ENCODE measurements at regions not wholly inside any gene's neighbourhood (a gene's known extent, or its start where the extent isn't known, plus 50 kb on each side); places are given as distances from the start of the nearest gene placed in this dataset.
A peak's percentile ranks its signal among the peaks of the same experiment; 100 is the strongest.

- intact Hi-C loops (cut with micrococcal nuclease), result loop anchor here in 1 of 2 donors (1.0 kb wide), 1 partner anchor 41 kb away; no protein-coding TSS in a partner anchor
- H3K4me3 Mint-ChIP-seq, result no peak overlapping the region
- Histone ChIP-seq H3K4me3 (ENCODE audit: low read length) (no peak overlapping the region), H3K27me3 (ENCODE audit: control insufficient read depth in 2 of 2, insufficient read depth in 2 of 2, low read length in 2 of 2) (no peaks in the 10 kb centered on the region), H3K9me3 (ENCODE audit: control insufficient read depth in 2 of 3, low read length in 3 of 3) (no peaks in the 10 kb centered on the region), H3K27ac (ENCODE audit: low read depth, low read length) (no peak overlapping the region), H3K36me3 (ENCODE audit: control insufficient read depth in 2 of 3, insufficient read depth in 3 of 3, low read length in 3 of 3) (no peaks in the 10 kb centered on the region), H3K4me1 (ENCODE audit: control insufficient read depth in 2 of 2, insufficient read depth in 2 of 2, low read length in 2 of 2) (no peaks in the 10 kb centered on the region)
- peaks cover 0 to 34% (median 8%) of the 10 kb centered on the region in 5 donors for H3K27me3 Mint-ChIP-seq
- no peaks in the 10 kb centered on the region for H3K36me3 Mint-ChIP-seq
- no peaks in the 10 kb centered on the region for H3K9me3 Mint-ChIP-seq
- DNase-seq, result no peak
- POLR2A ChIA-PET, result no interaction called here
- H3K4me1 Mint-ChIP-seq, result peaks cover 0 to 9% (median 0%) of the 10 kb centered on the region in 7 donors
- CTCF ChIA-PET, result no interaction called here
- no peak overlapping the region for H3K27ac Mint-ChIP-seq
- no peak for ATAC-seq
These were observed 260.9 kb downstream of the ICOS start for GRCh38 chr2:204197336-204198005.

GRCh38 chr2:204199357-204199756, 262.8 kb downstream of the ICOS start:
- peaks cover 0 to 34% (median 7%) of the 10 kb centered on the region in 5 donors for H3K27me3 Mint-ChIP-seq
- ATAC-seq, result no peak
- Histone ChIP-seq H3K36me3 (ENCODE audit: control insufficient read depth in 2 of 3, insufficient read depth in 3 of 3, low read length in 3 of 3) (no peaks in the 10 kb centered on the region), H3K4me3 (ENCODE audit: low read length) (no peak overlapping the region), H3K27me3 (ENCODE audit: control insufficient read depth in 2 of 2, insufficient read depth in 2 of 2, low read length in 2 of 2) (no peaks in the 10 kb centered on the region), H3K4me1 (ENCODE audit: control insufficient read depth in 2 of 2, insufficient read depth in 2 of 2, low read length in 2 of 2) (no peaks in the 10 kb centered on the region), H3K27ac (ENCODE audit: low read depth, low read length) (no peak overlapping the region), H3K9me3 (ENCODE audit: control insufficient read depth in 2 of 3, low read length in 3 of 3) (no peaks in the 10 kb centered on the region)
- H3K4me3 Mint-ChIP-seq, result no peak overlapping the region
- ChIA-PET POLR2A (no interaction called here), CTCF (no interaction called here)
- peaks cover 0 to 3% (median 0%) of the 10 kb centered on the region in 11 donors for H3K9me3 Mint-ChIP-seq
- peaks cover 0 to 6% (median 0%) of the 10 kb centered on the region in 5 donors for H3K36me3 Mint-ChIP-seq
- H3K4me1 Mint-ChIP-seq, result peaks cover 0 to 9% (median 0%) of the 10 kb centered on the region in 7 donors
- intact Hi-C loops (cut with micrococcal nuclease), result no loop called here
- DNase-seq, result no peak
- H3K27ac Mint-ChIP-seq, result no peak overlapping the region

- CTCF ChIA-PET, result no interaction called here
- ATAC-seq, result no peak
- H3K36me3 Mint-ChIP-seq, result peaks cover 0 to 6% (median 0%) of the 10 kb centered on the region in 5 donors
These were observed 264.9 kb downstream of the ICOS start for GRCh38 chr2:204201507-204201906.

GRCh38 chr2:204202253-204202652, 265.7 kb downstream of the ICOS start:
- H3K4me3 Mint-ChIP-seq, result no peak overlapping the region
- DNase-seq (no peak), ATAC-seq (no peak)
- H3K36me3 Mint-ChIP-seq, result peaks cover 0 to 6% (median 0%) of the 10 kb centered on the region in 5 donors
- intact Hi-C loops (cut with micrococcal nuclease), result no loop called here
- CTCF ChIA-PET, result no interaction called here
- no peak overlapping the region for H3K27ac Mint-ChIP-seq
- H3K9me3 Mint-ChIP-seq, result peaks cover 0 to 3% (median 0%) of the 10 kb centered on the region in 11 donors
- no peaks in the 10 kb centered on the region for H3K9me3 ChIP-seq (ENCODE audit: control insufficient read depth in 2 of 3, low read length in 3 of 3)
- no peak overlapping the region for H3K4me3 ChIP-seq (ENCODE audit: low read length)
- no peak overlapping the region for H3K27ac ChIP-seq (ENCODE audit: low read depth, low read length)
- H3K36me3 ChIP-seq (ENCODE audit: control insufficient read depth in 2 of 3, insufficient read depth in 3 of 3, low read length in 3 of 3), result no peaks in the 10 kb centered on the region
- H3K27me3 Mint-ChIP-seq, result peaks cover 0 to 30% (median 17%) of the 10 kb centered on the region in 5 donors
- peaks cover 0 to 11% (median 8%) of the 10 kb centered on the region in 7 donors for H3K4me1 Mint-ChIP-seq
- H3K4me1 ChIP-seq (ENCODE audit: control insufficient read depth in 2 of 2, insufficient read depth in 2 of 2, low read length in 2 of 2), result no peaks in the 10 kb centered on the region
- no peaks in the 10 kb centered on the region for H3K27me3 ChIP-seq (ENCODE audit: control insufficient read depth in 2 of 2, insufficient read depth in 2 of 2, low read length in 2 of 2)
- POLR2A ChIA-PET, result no interaction called here

More at GRCh38 chr2:204201507-204201906, 264.9 kb downstream of the ICOS start:
- Histone ChIP-seq H3K4me3 (ENCODE audit: low read length) (no peak overlapping the region), H3K9me3 (ENCODE audit: control insufficient read depth in 2 of 3, low read length in 3 of 3) (no peaks in the 10 kb centered on the region), H3K36me3 (ENCODE audit: control insufficient read depth in 2 of 3, insufficient read depth in 3 of 3, low read length in 3 of 3) (no peaks in the 10 kb centered on the region), H3K4me1 (ENCODE audit: control insufficient read depth in 2 of 2, insufficient read depth in 2 of 2, low read length in 2 of 2) (no peaks in the 10 kb centered on the region), H3K27me3 (ENCODE audit: control insufficient read depth in 2 of 2, insufficient read depth in 2 of 2, low read length in 2 of 2) (no peaks in the 10 kb centered on the region), H3K27ac (ENCODE audit: low read depth, low read length) (no peak overlapping the region)
- DNase-seq, result no peak
- peaks cover 0 to 30% (median 15%) of the 10 kb centered on the region in 5 donors for H3K27me3 Mint-ChIP-seq
- intact Hi-C loops (cut with micrococcal nuclease), result no loop called here
- H3K4me1 Mint-ChIP-seq, result peaks cover 0 to 11% (median 7%) of the 10 kb centered on the region in 7 donors
- POLR2A ChIA-PET, result no interaction called here
- no peak overlapping the region for H3K27ac Mint-ChIP-seq
- no peak overlapping the region for H3K4me3 Mint-ChIP-seq
- peaks cover 0 to 3% (median 0%) of the 10 kb centered on the region in 11 donors for H3K9me3 Mint-ChIP-seq

- H3K4me3 Mint-ChIP-seq, result no peak overlapping the region
- no peak overlapping the region for H3K27ac Mint-ChIP-seq
- peaks cover 0 to 30% (median 22%) of the 10 kb centered on the region in 5 donors for H3K27me3 Mint-ChIP-seq
- peaks cover 0 to 6% (median 0%) of the 10 kb centered on the region in 5 donors for H3K36me3 Mint-ChIP-seq
- peaks cover 0 to 11% (median 8%) of the 10 kb centered on the region in 7 donors for H3K4me1 Mint-ChIP-seq
- Histone ChIP-seq H3K36me3 (ENCODE audit: control insufficient read depth in 2 of 3, insufficient read depth in 3 of 3, low read length in 3 of 3) (no peaks in the 10 kb centered on the region), H3K4me3 (ENCODE audit: low read length) (no peak overlapping the region), H3K27ac (ENCODE audit: low read depth, low read length) (no peak overlapping the region), H3K4me1 (ENCODE audit: control insufficient read depth in 2 of 2, insufficient read depth in 2 of 2, low read length in 2 of 2) (no peaks in the 10 kb centered on the region), H3K9me3 (ENCODE audit: control insufficient read depth in 2 of 3, low read length in 3 of 3) (no peaks in the 10 kb centered on the region), H3K27me3 (ENCODE audit: control insufficient read depth in 2 of 2, insufficient read depth in 2 of 2, low read length in 2 of 2) (no peaks in the 10 kb centered on the region)
- ChIA-PET CTCF (no interaction called here), POLR2A (no interaction called here)
- H3K9me3 Mint-ChIP-seq, result peaks cover 0 to 3% (median 0%) of the 10 kb centered on the region in 11 donors
- DNase-seq (peak in 1 of 9 donors; percentile 7), ATAC-seq (no peak)
- intact Hi-C loops (cut with micrococcal nuclease), result no loop called here
These were observed 267.1 kb downstream of the ICOS start for GRCh38 chr2:204203704-204204103.

GRCh38 chr2:204205082-204205481, 268.5 kb downstream of the ICOS start:
- Histone ChIP-seq H3K4me1 (ENCODE audit: control insufficient read depth in 2 of 2, insufficient read depth in 2 of 2, low read length in 2 of 2) (no peaks in the 10 kb centered on the region), H3K36me3 (ENCODE audit: control insufficient read depth in 2 of 3, insufficient read depth in 3 of 3, low read length in 3 of 3) (no peaks in the 10 kb centered on the region), H3K27me3 (ENCODE audit: control insufficient read depth in 2 of 2, insufficient read depth in 2 of 2, low read length in 2 of 2) (no peaks in the 10 kb centered on the region), H3K27ac (ENCODE audit: low read depth, low read length) (no peak overlapping the region), H3K4me3 (ENCODE audit: low read length) (no peak overlapping the region), H3K9me3 (ENCODE audit: control insufficient read depth in 2 of 3, low read length in 3 of 3) (no peaks in the 10 kb centered on the region)
- intact Hi-C loops (cut with micrococcal nuclease), result no loop called here
- Mint-ChIP-seq H3K9me3 (peaks cover 0 to 3% (median 0%) of the 10 kb centered on the region in 11 donors), H3K27me3 (peaks cover 0 to 33% (median 22%) of the 10 kb centered on the region in 5 donors), H3K4me3 (peak overlapping the region in 1 of 10 donors; percentile 13), H3K4me1 (peaks cover 0 to 11% (median 8%) of the 10 kb centered on the region in 7 donors), H3K36me3 (peaks cover 0 to 6% (median 0%) of the 10 kb centered on the region in 5 donors), H3K27ac (no peak overlapping the region)
- POLR2A ChIA-PET, result no interaction called here
- DNase-seq (no peak), ATAC-seq (no peak)
- CTCF ChIA-PET, result no interaction called here

- H3K4me1 ChIP-seq (ENCODE audit: control insufficient read depth in 2 of 2, insufficient read depth in 2 of 2, low read length in 2 of 2), result no peaks in the 10 kb centered on the region
- intact Hi-C loops (cut with micrococcal nuclease), result no loop called here
- CTCF ChIA-PET, result no interaction called here
- Mint-ChIP-seq H3K36me3 (peaks cover 0 to 6% (median 0%) of the 10 kb centered on the region in 5 donors), H3K4me3 (peak overlapping the region in 1 of 10 donors; percentile 13), H3K9me3 (peaks cover 0 to 3% (median 0%) of the 10 kb centered on the region in 11 donors), H3K27me3 (peaks cover 0 to 36% (median 21%) of the 10 kb centered on the region in 5 donors), H3K27ac (no peak overlapping the region), H3K4me1 (peaks cover 0 to 11% (median 8%) of the 10 kb centered on the region in 7 donors)
- POLR2A ChIA-PET, result no interaction called here
- ATAC-seq (no peak), DNase-seq (no peak)
- H3K4me3 ChIP-seq (ENCODE audit: low read length), result no peak overlapping the region
- H3K36me3 ChIP-seq (ENCODE audit: control insufficient read depth in 2 of 3, insufficient read depth in 3 of 3, low read length in 3 of 3), result no peaks in the 10 kb centered on the region
- no peak overlapping the region for H3K27ac ChIP-seq (ENCODE audit: low read depth, low read length)
- no peaks in the 10 kb centered on the region for H3K27me3 ChIP-seq (ENCODE audit: control insufficient read depth in 2 of 2, insufficient read depth in 2 of 2, low read length in 2 of 2)
- no peaks in the 10 kb centered on the region for H3K9me3 ChIP-seq (ENCODE audit: control insufficient read depth in 2 of 3, low read length in 3 of 3)
These were observed 269.0 kb downstream of the ICOS start for GRCh38 chr2:204205538-204205937.
